WTC11 (cell line): ENCODE measurements at regions not wholly inside any gene's neighbourhood (a gene's known extent, or its start where the extent isn't known, plus 50 kb on each side); places are given as distances from the start of the nearest gene placed in this dataset.

Experiments used
- ATAC-seq: fragments of 200-7000 bp; cut with Tn5 transposase; 2 replicates; pipeline ENCODE4 v1.10.0; 2021; ENCODE audit warnings: mild to moderate bottlenecking, moderate library complexity
- CTCF ChIA-PET: fragments of 300-600 bp; sonication (Branson Sonifier 250); formaldehyde crosslinking; loops from one replicate; lab custom pipeline; 2021; ENCODE audit warnings: antibody characterized with exemption; lab: Charles Lee
- POLR2A ChIA-PET: fragments of 350-600 bp; sonication (Branson Sonifier 250); formaldehyde crosslinking; loops from one replicate; lab custom pipeline; 2021; ENCODE audit warnings: antibody characterized with exemption; lab: Charles Lee
- DNase-seq: peaks from one replicate; pipeline ENCODE4 v3.0.0; 2021; ENCODE audit warnings: low spot score
- H3K27ac Mint-ChIP-seq: 2 replicates; pipeline ENCODE4 v1.8.0; 2021; ENCODE audit warnings: mixed read lengths
- H3K27me3 Mint-ChIP-seq: 2 replicates; pipeline ENCODE4 v1.8.0; 2021; ENCODE audit warnings: low read depth, mild to moderate bottlenecking, moderate library complexity, mixed read lengths
- H3K36me3 Mint-ChIP-seq: 2 replicates; pipeline ENCODE4 v1.8.0; 2021; ENCODE audit warnings: mixed read lengths
- H3K4me1 Mint-ChIP-seq: 2 replicates; pipeline ENCODE4 v1.8.0; 2022; ENCODE audit warnings: mixed read lengths
- H3K4me3 Mint-ChIP-seq: 2 replicates; pipeline ENCODE4 v1.8.0; 2021; ENCODE audit warnings: mild to moderate bottlenecking, moderate library complexity, mixed read lengths
- H3K9me3 Mint-ChIP-seq: 2 replicates; pipeline ENCODE4 v1.8.0; 2021; ENCODE audit warnings: mixed read lengths
- AR ChIP-seq: fragments of 250-450 bp; sonication (Bioruptor Pico); IDR thresholded peaks from 2 replicates; pipeline ENCODE4 v1.9.0; 2021; ENCODE audit warnings: mild to moderate bottlenecking
- ATF6 ChIP-seq: sonication (generic); formaldehyde crosslinking; IDR thresholded peaks from 2 replicates; pipeline ENCODE4 v1.8.1; 2023; ENCODE audit warnings: mild to moderate bottlenecking, missing genetic modification reagents
- CBFB ChIP-seq: sonication (generic); formaldehyde crosslinking; IDR thresholded peaks from 2 replicates; pipeline ENCODE4 v1.8.1; 2022; ENCODE audit warnings: mild to moderate bottlenecking, low read depth, missing genetic modification reagents
- CREB1 ChIP-seq: sonication (generic); formaldehyde crosslinking; IDR thresholded peaks from 2 replicates; pipeline ENCODE4 v1.8.0; 2023; ENCODE audit warnings: mild to moderate bottlenecking, missing genetic modification reagents
- CTCF ChIP-seq: fragments of 200-600 bp; IDR thresholded peaks from 2 replicates; pipeline ENCODE4 v1.8.0; 2022; ENCODE audit warnings: antibody characterized with exemption
- E2F1 ChIP-seq: sonication (generic); formaldehyde crosslinking; IDR thresholded peaks from 2 replicates; pipeline ENCODE4 v1.8.0; 2022; ENCODE audit warnings: mild to moderate bottlenecking, missing genetic modification reagents
- ETV6 ChIP-seq: sonication (generic); formaldehyde crosslinking; IDR thresholded peaks from 2 replicates; pipeline ENCODE4 v1.8.1; 2022; ENCODE audit warnings: mild to moderate bottlenecking, missing genetic modification reagents
- IRF2 ChIP-seq: sonication (generic); formaldehyde crosslinking; IDR thresholded peaks from 2 replicates; pipeline ENCODE4 v1.8.0; 2022; ENCODE audit warnings: low read depth, missing genetic modification reagents, borderline replicate concordance
- MAX ChIP-seq: sonication (generic); formaldehyde crosslinking; IDR thresholded peaks from 2 replicates; pipeline ENCODE4 v1.8.0; 2022; ENCODE audit warnings: mild to moderate bottlenecking, missing genetic modification reagents
- NFATC4 ChIP-seq: fragments of 250-450 bp; sonication (Bioruptor Pico); IDR thresholded peaks from 2 replicates; pipeline ENCODE4 v1.9.0; 2021; ENCODE audit warnings: mild to moderate bottlenecking
- PREB ChIP-seq: sonication (generic); formaldehyde crosslinking; IDR thresholded peaks from 2 replicates; pipeline ENCODE4 v1.8.1; 2022; ENCODE audit warnings: mild to moderate bottlenecking, missing genetic modification reagents, moderate library complexity, borderline replicate concordance
- PRRX2 ChIP-seq: fragments of 250-450 bp; sonication (Bioruptor Pico); IDR thresholded peaks from 2 replicates; pipeline ENCODE4 v1.8.0; 2021; ENCODE audit warnings: mild to moderate bottlenecking
- TEAD4 ChIP-seq: sonication (generic); formaldehyde crosslinking; IDR thresholded peaks from 2 replicates; pipeline ENCODE4 v1.8.0; 2022; ENCODE audit warnings: mild to moderate bottlenecking, missing genetic modification reagents
- ZNF121 ChIP-seq: sonication (generic); formaldehyde crosslinking; IDR thresholded peaks from 2 replicates; pipeline ENCODE4 v1.8.0; 2023; ENCODE audit warnings: missing genetic modification reagents
- ZNF317 ChIP-seq: sonication (generic); formaldehyde crosslinking; IDR thresholded peaks from 2 replicates; pipeline ENCODE4 v1.8.1; 2023; ENCODE audit warnings: low read depth, mild to moderate bottlenecking, moderate library complexity, missing genetic modification reagents, borderline replicate concordance
- ZNF396 ChIP-seq: fragments of 250-450 bp; sonication (Bioruptor Pico); IDR thresholded peaks from 2 replicates; pipeline ENCODE4 v1.8.0; 2021; ENCODE audit warnings: mild to moderate bottlenecking, moderate library complexity, borderline replicate concordance

- no peak for DNase-seq
- CTCF ChIA-PET = no interaction called here
- H3K9me3 Mint-ChIP-seq = peaks cover 7% of the 10 kb centered on the region
- no peak for ATAC-seq
- no peak overlapping the region for H3K4me3 Mint-ChIP-seq
- POLR2A ChIA-PET = no interaction called here
- H3K27me3 Mint-ChIP-seq = no peaks in the 10 kb centered on the region
- no peaks in the 10 kb centered on the region; the same call in none of the 2 replicates for H3K36me3 Mint-ChIP-seq
- TF ChIP-seq PREB (no peak), AR (CRISPR knock-in tag) (no peak), MAX (CRISPR knock-in tag) (no peak), ATF6 (CRISPR knock-in tag) (no peak), CBFB (CRISPR knock-in tag) (no peak), NFATC4 (CRISPR knock-in tag) (no peak)
- H3K4me1 Mint-ChIP-seq = no peaks in the 10 kb centered on the region
- H3K27ac Mint-ChIP-seq = no peak overlapping the region
These were observed 1224.9 kb upstream of the SPRY2 start for GRCh38 chr13:81565849-81566248.

- H3K36me3 Mint-ChIP-seq = peaks cover 2% of the 10 kb centered on the region
- ChIA-PET POLR2A (no interaction called here), CTCF (no interaction called here)
- ATAC-seq (no peak), DNase-seq (no peak)
- peaks cover 10% of the 10 kb centered on the region for H3K9me3 Mint-ChIP-seq
- no peaks in the 10 kb centered on the region for H3K4me1 Mint-ChIP-seq
- no peak overlapping the region for H3K4me3 Mint-ChIP-seq
- TF ChIP-seq ATF6 (CRISPR knock-in tag) (no peak), ETV6 (CRISPR knock-in tag) (no peak), ZNF396 (CRISPR knock-in tag) (no peak), IRF2 (CRISPR knock-in tag) (no peak), CBFB (CRISPR knock-in tag) (no peak), TEAD4 (CRISPR knock-in tag) (no peak), E2F1 (CRISPR knock-in tag) (no peak), ZNF121 (CRISPR knock-in tag) (no peak), CREB1 (CRISPR knock-in tag) (no peak), PRRX2 (no peak), ZNF317 (no peak), CTCF (no peak), NFATC4 (CRISPR knock-in tag) (no peak)
- no peak overlapping the region for H3K27ac Mint-ChIP-seq
- no peaks in the 10 kb centered on the region for H3K27me3 Mint-ChIP-seq
These were observed 1222.2 kb upstream of the SPRY2 start for GRCh38 chr13:81563091-81563490.
